Effector memory CD8-positive, alpha-beta T cell (primary cell): ENCODE measurements at regions not wholly inside any gene's neighbourhood (a gene's known extent, or its start where the extent isn't known, plus 50 kb on each side); places are given as distances from the start of the nearest gene placed in this dataset.

ENCODE experiments used
- ATAC-seq: fragments of 150-1000 bp; cut with Tn5 transposase; replicated peaks from 2 replicates; pipeline ENCODE4 v1.10.0; 2021; ENCODE audit warnings: mild to moderate bottlenecking, moderate library complexity
- DNase-seq, 3 experiments: peaks; one replicate each; pipeline ENCODE4 v3.0.0; 2021
- H3K27ac Mint-ChIP-seq, 2 donors: one replicate each; pipeline ENCODE4 v1.8.0; 2022; ENCODE audit warnings: mild to moderate bottlenecking in 2 of 2, mixed read lengths in 2 of 2, moderate library complexity in 2 of 2
- H3K27me3 Mint-ChIP-seq, 2 donors: one replicate each; pipeline ENCODE4 v1.8.0; 2022; ENCODE audit warnings: mixed read lengths in 2 of 2
- H3K36me3 Mint-ChIP-seq: one replicate; pipeline ENCODE4 v1.8.0; 2022; ENCODE audit warnings: mild to moderate bottlenecking, moderate library complexity, mixed read lengths; ENCODE audit not compliant: insufficient read depth
- H3K4me1 Mint-ChIP-seq, 2 donors: one replicate each; pipeline ENCODE4 v1.8.0; 2022; ENCODE audit warnings: low read depth in 2 of 2, mixed read lengths in 2 of 2
- H3K4me3 Mint-ChIP-seq, 2 donors: one replicate each; pipeline ENCODE4 v1.8.0; 2022; ENCODE audit warnings: mild to moderate bottlenecking in 2 of 2, mixed read lengths in 2 of 2, moderate library complexity in 2 of 2
- H3K9me3 Mint-ChIP-seq, 2 donors: one replicate each; pipeline ENCODE4 v1.8.0; 2022; ENCODE audit warnings: mixed read lengths in 2 of 2

DNA sequence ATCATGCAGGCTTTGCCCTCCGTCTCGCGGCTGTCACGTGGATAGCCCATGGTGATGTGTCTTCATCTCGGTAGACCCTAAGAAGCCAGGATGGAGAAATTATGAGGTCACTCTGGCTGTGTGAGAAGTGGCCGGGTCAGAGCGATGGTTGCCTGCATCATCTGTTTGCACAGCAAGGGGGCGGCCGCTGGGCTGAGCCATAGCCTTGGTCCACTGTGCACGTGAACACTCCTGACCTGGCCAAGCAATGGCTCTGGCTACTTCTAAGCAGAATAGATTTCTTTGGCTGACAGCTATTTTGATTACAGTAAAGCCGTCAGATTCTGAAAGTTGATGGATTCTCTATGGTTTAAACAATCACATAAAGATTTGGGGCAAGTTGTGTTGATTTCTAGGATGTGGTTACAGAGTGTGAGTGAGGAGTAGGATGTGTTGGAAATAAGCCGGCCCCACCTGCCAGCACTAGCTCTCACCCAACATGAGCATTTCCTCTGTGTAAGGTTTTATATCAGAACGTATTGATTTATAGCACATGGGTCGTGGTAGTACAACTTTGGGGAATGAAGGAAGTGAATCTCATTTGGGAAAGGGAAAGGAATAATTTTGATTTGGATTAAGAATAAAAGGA, 214.4 kb upstream of the GPR26 start:
- no peak for ATAC-seq
- no peaks in the 10 kb centered on the region for H3K9me3 Mint-ChIP-seq

DNA sequence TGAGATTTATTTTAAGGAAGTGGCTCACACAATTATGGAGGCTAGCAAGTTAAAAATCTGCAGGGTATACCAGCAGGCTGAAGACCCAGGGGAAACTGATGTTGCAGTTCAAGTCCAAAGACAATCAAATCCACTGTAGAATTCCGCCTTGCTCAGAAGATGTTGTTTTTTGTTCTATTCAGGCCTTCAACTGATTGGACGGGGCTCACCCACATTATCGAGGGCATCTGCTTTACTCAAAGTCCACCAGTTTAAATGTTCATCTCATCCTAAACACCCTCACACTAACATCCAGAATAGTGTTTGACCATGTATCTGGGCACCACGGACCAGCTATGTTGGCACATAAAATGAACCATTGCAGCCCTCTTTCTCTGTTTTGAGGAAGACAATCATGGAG, 211.2 kb upstream of the GPR26 start:
- Mint-ChIP-seq H3K9me3 (no peaks in the 10 kb centered on the region), H3K4me3 (no peak overlapping the region), H3K27me3 (peaks cover 0 to 42% of the 10 kb centered on the region in 2 donors), H3K4me1 (peaks cover 3 to 20% of the 10 kb centered on the region in 2 donors), H3K27ac (no peak overlapping the region), H3K36me3 (no peaks in the 10 kb centered on the region)
- ATAC-seq (no peak), DNase-seq (no peak)

More for the DNA sequence above, 214.4 kb upstream of the GPR26 start:
- H3K4me1 Mint-ChIP-seq: peaks cover 3 to 17% of the 10 kb centered on the region in 2 donors
- peak overlapping the region in 1 of 2 donors; percentile 64 for H3K4me3 Mint-ChIP-seq
- no peak for DNase-seq
- H3K27me3 Mint-ChIP-seq: peaks cover 0 to 36% of the 10 kb centered on the region in 2 donors
- no peaks in the 10 kb centered on the region for H3K36me3 Mint-ChIP-seq
- peak overlapping the region in 1 of 2 donors; percentile 73 for H3K27ac Mint-ChIP-seq

DNA sequence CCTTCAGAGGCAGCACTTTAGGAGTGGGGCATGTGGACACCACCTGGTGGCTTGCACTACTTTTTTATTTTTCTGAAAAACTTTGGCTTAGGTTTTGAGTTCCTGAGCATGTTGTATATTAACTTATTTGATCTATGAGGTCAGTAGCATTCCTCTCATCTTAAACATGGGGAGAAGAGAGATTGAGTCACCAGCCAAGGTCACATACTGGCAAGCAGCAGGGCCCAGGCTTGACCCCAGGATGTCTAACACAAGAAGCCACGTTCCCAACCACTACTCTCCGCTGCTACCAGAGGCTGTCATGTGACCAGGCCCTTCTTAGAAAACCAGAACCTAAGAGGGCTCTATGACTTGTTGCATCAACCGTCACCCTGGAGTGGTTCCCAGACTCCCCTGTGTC, 210.3 kb upstream of the GPR26 start:
- H3K9me3 Mint-ChIP-seq: no peaks in the 10 kb centered on the region
- no peak for DNase-seq
- no peak overlapping the region for H3K27ac Mint-ChIP-seq
- H3K4me3 Mint-ChIP-seq: no peak overlapping the region
- no peaks in the 10 kb centered on the region for H3K36me3 Mint-ChIP-seq
- H3K4me1 Mint-ChIP-seq: peaks cover 3 to 16% of the 10 kb centered on the region in 2 donors
- peaks cover 0 to 49% of the 10 kb centered on the region in 2 donors for H3K27me3 Mint-ChIP-seq
- ATAC-seq: no peak

DNA sequence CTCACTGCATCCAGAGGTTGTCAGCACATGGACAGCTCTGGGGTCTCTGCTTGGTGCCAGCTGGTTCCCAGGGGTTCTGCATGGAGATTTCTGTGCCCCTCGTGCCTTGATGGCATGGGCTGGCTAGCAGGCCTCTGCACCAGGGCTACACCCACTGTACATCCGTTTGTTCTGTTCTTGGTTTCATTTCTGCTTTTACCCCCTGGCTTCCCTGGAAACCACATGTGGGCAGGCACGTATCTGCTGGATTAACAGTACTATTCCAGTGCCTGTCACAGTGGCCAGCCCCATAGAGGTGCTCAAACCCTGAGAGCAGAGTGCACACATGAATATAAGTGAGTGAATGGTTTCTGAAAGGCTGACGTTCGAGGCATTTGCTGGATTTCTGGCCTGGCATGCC, 207.2 kb upstream of the GPR26 start:
- peaks cover 3% of the 10 kb centered on the region for H3K36me3 Mint-ChIP-seq
- no peaks in the 10 kb centered on the region for H3K9me3 Mint-ChIP-seq
- ATAC-seq (no peak), DNase-seq (no peak)
- no peak overlapping the region for H3K27ac Mint-ChIP-seq
- H3K4me1 Mint-ChIP-seq: peaks cover 0 to 3% of the 10 kb centered on the region in 2 donors
- no peak overlapping the region for H3K4me3 Mint-ChIP-seq
- H3K27me3 Mint-ChIP-seq: peaks cover 0 to 54% of the 10 kb centered on the region in 2 donors

DNA sequence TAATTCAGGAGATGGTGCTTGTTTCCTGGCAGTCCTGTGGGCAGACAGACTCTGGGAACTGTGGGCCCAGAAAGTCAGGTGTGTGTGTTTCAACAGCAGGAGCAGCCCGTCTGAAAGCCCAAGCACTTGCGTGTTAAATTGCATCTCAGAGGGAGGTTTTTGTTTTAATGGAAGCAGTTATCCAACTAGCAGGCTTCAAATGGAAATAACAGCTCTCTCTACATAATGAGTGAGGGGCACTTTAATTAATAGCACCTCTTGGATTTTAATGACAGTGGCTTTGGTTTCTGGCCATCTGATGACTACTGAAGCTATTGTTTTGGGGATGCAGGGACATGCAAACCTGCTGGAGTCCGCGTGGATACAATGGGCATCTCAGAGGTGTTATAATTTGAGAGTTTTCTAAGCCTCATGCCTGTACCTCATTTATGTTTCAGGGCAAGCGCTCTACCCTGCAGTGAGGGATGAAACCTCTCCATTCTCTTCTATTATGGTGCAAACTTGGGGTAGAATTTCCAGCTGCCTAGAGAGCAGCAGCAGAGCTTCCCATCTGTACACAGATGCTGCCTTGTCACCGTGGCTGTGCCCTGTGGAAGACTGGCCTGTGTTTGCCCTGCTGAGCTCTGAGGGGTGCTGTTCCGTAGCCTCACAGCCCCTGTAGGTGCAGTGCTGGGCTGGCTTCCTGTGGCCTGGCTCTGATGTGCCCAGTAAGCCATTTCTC, 206.6 kb upstream of the GPR26 start:
- peaks cover 0 to 3% of the 10 kb centered on the region in 2 donors for H3K4me1 Mint-ChIP-seq
- no peak overlapping the region for H3K4me3 Mint-ChIP-seq
- no peaks in the 10 kb centered on the region for H3K9me3 Mint-ChIP-seq
- DNase-seq (no peak), ATAC-seq (no peak)
- H3K27ac Mint-ChIP-seq: no peak overlapping the region
- H3K36me3 Mint-ChIP-seq: peaks cover 3% of the 10 kb centered on the region
- peaks cover 0 to 52% of the 10 kb centered on the region in 2 donors for H3K27me3 Mint-ChIP-seq

DNA sequence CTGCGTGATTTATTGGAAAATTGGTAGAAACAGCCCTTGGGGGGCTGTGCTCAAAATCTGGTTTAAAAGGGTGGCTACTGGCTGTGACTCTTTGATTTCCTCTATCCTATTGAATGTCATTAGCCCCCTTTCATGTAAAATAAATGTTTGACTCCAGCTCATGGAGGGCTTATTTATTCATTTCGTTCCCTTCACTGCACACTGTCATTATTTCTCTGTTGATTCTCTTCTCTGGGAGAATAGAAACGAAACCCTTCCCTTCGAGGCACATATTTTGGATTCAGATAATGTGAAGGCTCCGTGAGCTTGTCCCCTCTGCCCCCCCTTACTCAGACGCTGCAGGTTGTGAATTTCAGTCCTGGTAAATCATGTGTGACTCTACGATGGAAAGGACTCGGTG, 203.9 kb upstream of the GPR26 start:
- H3K4me1 Mint-ChIP-seq: peaks cover 0 to 3% of the 10 kb centered on the region in 2 donors
- peaks cover 3% of the 10 kb centered on the region for H3K36me3 Mint-ChIP-seq
- H3K4me3 Mint-ChIP-seq: no peak overlapping the region
- H3K9me3 Mint-ChIP-seq: no peaks in the 10 kb centered on the region
- no peak for ATAC-seq
- H3K27ac Mint-ChIP-seq: no peak overlapping the region
- DNase-seq: no peak
- H3K27me3 Mint-ChIP-seq: peaks cover 0 to 50% of the 10 kb centered on the region in 2 donors

DNA sequence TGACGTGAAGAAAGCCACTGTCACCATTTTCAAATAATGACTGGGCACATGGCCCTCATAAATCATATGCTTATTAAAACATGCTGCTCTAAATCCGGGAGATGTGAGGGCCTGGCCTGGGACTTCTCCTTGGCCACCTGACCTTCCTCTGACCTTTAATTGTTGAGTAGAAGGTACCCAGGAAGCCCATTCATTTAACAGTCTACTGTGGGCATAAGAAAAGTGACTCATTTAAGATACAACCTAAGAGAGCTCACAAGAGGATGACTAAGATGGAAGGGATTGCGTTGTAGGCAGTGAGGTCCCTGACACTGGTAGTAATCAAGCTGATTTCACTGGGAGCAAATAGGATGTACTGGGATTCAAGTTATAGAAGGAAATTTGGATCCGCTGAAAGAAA, 203.4 kb upstream of the GPR26 start:
- ATAC-seq: no peak
- Mint-ChIP-seq H3K9me3 (no peaks in the 10 kb centered on the region), H3K4me1 (peaks cover 0 to 3% of the 10 kb centered on the region in 2 donors), H3K4me3 (no peak overlapping the region), H3K36me3 (peaks cover 3% of the 10 kb centered on the region), H3K27ac (no peak overlapping the region), H3K27me3 (peaks cover 0 to 55% of the 10 kb centered on the region in 2 donors)
- no peak for DNase-seq

DNA sequence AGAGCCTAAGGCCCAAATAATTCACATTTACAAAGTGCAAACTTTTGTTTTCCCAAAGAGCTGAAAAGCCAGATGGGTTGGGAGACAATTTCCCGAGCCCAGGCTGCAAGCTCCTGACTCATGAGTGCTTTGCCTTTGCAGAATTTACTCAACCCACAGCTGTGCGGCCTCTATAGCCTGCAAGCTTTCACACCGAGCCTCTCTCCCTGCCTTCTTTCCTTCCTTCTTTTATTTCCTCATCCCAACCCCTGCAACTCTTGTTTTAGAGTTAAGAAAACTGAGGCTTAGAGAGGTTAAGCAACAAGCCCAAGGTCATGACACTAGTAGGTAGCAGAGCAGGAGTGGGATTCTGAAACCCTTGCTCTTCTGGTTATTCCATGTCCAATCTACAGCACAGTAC, 203.0 kb upstream of the GPR26 start:
- Mint-ChIP-seq H3K27me3 (peaks cover 0 to 55% of the 10 kb centered on the region in 2 donors), H3K4me3 (no peak overlapping the region), H3K27ac (no peak overlapping the region), H3K9me3 (no peaks in the 10 kb centered on the region), H3K4me1 (peaks cover 0 to 3% of the 10 kb centered on the region in 2 donors), H3K36me3 (peaks cover 3% of the 10 kb centered on the region)
- DNase-seq: no peak
- ATAC-seq: no peak

DNA sequence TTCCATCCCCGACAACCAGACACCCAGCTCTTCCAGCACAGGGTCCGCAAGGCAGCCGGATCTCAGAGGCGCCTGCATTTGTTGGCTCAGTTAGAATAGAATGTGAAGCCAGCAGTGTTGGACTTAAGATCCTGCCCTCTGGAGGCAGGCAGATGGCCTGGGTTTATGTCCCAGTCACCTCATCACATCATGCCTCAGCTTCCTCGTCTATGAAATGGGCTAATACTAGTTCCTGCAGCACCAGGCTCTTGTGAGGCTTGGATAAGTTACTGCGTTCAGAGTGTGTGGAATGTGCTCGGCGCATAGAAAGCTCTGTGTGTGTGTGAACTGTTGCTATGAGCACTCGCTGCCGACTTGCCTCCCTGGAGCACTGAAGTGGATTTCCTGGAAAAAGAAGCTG, 202.5 kb upstream of the GPR26 start:
- no peak for ATAC-seq
- no peak overlapping the region for H3K27ac Mint-ChIP-seq
- H3K4me1 Mint-ChIP-seq: peaks cover 0 to 3% of the 10 kb centered on the region in 2 donors

DNA sequence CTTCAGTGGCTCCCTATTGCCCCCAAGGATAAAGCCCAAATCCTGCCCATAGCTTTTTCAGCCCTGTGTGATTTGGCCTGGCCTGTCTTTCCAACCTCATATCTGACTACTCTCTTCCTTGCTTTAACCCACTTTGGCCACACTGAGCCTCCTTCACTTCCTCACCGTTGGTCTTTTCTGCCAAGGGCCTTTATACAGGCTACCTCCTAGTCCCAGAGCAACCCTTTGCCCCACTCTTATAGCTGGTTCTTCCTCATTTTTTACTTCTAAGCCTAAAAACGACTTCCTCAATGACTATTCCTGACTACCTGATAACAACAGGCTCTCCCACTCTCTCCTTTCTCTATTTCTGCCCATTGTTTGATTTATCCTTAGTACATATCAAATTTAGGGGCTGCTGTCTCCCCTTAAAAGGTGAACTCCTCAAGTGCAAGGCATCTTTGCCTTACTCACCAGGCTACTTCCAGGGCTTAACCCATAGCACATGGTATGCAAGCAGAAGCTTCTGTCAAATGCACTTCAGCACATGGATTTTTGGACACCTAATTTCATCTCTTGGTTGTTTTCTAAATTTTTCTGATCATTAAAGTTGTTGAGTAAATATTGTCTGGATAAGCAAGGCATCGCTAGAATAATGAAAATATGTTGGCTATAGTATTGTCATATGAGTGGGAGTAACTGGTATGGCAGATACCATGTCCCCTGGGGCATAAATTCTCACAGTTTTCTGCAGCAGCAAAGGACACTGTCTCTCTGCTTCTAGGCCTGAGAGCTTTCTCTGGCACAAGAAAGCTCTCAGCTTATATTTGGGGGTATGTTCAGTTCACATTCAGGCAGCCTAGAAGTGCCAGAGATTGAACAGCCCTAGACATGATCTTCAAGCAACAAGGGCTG, 201.5 kb upstream of the GPR26 start:
- H3K36me3 Mint-ChIP-seq: peaks cover 3% of the 10 kb centered on the region
- no peak for ATAC-seq
- no peak overlapping the region for H3K4me3 Mint-ChIP-seq
- no peak overlapping the region for H3K27ac Mint-ChIP-seq
- H3K4me1 Mint-ChIP-seq: no peaks in the 10 kb centered on the region
- no peaks in the 10 kb centered on the region for H3K9me3 Mint-ChIP-seq
- DNase-seq: no peak
- peaks cover 8 to 52% of the 10 kb centered on the region in 2 donors for H3K27me3 Mint-ChIP-seq

More for the DNA sequence above, 202.5 kb upstream of the GPR26 start:
- Mint-ChIP-seq H3K9me3 (no peaks in the 10 kb centered on the region), H3K4me3 (no peak overlapping the region), H3K27me3 (peaks cover 1 to 53% of the 10 kb centered on the region in 2 donors), H3K36me3 (peaks cover 3% of the 10 kb centered on the region)
- no peak for DNase-seq

DNA sequence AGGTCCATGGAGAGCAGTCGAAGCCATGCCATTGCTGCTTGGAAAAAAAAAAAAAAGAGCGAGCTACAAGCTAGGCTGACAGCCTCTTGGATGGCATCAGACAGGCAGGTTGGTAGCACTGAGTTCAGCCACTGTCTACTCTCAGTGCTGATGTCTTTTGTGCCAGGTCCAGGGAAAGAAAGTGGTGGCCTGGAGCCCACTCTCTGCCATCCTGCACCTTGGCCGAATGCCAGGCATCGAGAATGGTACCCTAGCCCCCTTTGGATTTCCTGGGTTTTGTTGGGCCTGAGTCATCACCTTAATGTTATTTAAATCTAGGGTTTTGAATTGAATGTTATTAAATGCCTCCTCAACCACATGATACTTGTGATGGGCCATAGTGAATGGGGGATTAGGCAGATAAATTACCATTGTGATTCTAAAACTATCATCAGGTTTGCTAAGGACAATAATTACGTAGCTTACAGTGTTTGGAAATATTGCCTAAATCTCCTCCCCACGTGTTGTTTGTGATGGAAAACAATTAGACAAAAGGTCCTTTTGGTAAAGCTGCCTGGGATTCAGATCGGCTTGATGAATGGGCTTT, 195.7 kb upstream of the GPR26 start:
- ATAC-seq: no peak
- H3K9me3 Mint-ChIP-seq: no peaks in the 10 kb centered on the region

DNA sequence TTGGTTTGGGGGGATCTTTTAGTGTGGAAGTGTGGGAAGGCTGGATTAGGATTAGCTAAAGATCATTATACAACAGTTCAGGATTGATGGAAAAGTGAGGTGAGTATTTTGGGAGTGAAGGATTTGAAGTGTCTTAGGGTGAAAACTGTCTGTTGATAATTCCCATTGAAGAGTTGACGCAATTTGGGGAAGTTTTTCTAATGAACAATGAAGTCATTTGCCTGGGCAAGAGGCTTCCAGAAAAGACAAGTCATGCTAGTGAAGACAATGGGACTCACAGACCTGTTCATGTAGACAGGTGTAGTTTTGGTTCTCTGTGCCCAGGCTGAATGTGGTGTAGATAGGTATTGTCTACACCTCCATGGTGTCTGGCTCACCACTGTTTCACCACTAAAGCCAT, 194.3 kb upstream of the GPR26 start:
- no peak for DNase-seq
- no peak for ATAC-seq
- Mint-ChIP-seq H3K9me3 (no peaks in the 10 kb centered on the region), H3K4me3 (no peak overlapping the region), H3K4me1 (no peaks in the 10 kb centered on the region), H3K27me3 (peaks cover 14 to 55% of the 10 kb centered on the region in 2 donors), H3K27ac (no peak overlapping the region), H3K36me3 (no peaks in the 10 kb centered on the region)

More for the DNA sequence above, 195.7 kb upstream of the GPR26 start:
- no peaks in the 10 kb centered on the region for H3K36me3 Mint-ChIP-seq
- no peak overlapping the region for H3K27ac Mint-ChIP-seq
- peaks cover 14 to 59% of the 10 kb centered on the region in 2 donors for H3K27me3 Mint-ChIP-seq
- H3K4me3 Mint-ChIP-seq: no peak overlapping the region
- H3K4me1 Mint-ChIP-seq: no peaks in the 10 kb centered on the region
- no peak for DNase-seq

DNA sequence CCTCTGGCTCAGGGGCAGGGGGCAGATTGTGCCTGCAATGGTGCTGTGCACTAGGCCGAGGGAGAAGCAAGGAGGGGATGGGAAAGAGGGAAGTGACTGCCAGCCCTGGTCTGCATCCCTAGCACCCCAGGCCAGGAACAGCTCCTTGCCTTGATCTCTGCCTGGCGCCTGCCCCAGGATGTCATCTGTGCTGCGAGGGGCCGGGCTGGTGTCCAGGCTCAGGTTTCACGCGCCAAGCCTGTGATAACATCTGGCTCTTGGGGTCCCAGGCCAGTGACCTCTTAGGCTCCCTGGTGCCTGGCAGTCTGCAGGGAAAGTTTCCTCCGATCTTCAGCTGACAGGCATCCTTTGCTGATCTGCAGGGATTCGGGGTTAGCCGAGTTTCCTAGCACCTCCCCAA, 193.5 kb upstream of the GPR26 start:
- Mint-ChIP-seq H3K4me3 (no peak overlapping the region), H3K4me1 (no peaks in the 10 kb centered on the region), H3K36me3 (no peaks in the 10 kb centered on the region), H3K27me3 (peaks cover 14 to 47% of the 10 kb centered on the region in 2 donors), H3K27ac (no peak overlapping the region), H3K9me3 (no peaks in the 10 kb centered on the region)
- DNase-seq: no peak
- ATAC-seq: no peak
